Left lobe of liver (tissue), 2 donors: ENCODE measurements at regions not wholly inside any gene's neighbourhood (a gene's known extent, or its start where the extent isn't known, plus 50 kb on each side); places are given as distances from the start of the nearest gene placed in this dataset.
"Not testable (repeated sequence)": the region's sequence is repeated elsewhere in the genome, so short reads cannot be mapped to it uniquely, and the experiment has no call there.

Source experiments
- ATAC-seq: fragments of 200-7000 bp; cut with Tn5 transposase; one replicate; pipeline ENCODE4 v1.9.1; 2020; ENCODE audit warnings: mild to moderate bottlenecking, moderate library complexity
- DNase-seq: peaks from one replicate; pipeline ENCODE4 v3.0.0-alpha.2; 2020; ENCODE audit warnings: low spot score
- donor health status: DM: no; HTN: no; CAD: no; lungs with moderate emphysema.
- donor health status: DM: no; HTN: yes; CAD: no.

- DNase-seq: not testable (repeated sequence)
- ATAC-seq: peak; percentile 35
These were observed 4462.4 kb upstream of the TPTE start for GRCh38 chr21:6058997-6059396.

- ATAC-seq: peak; percentile 82
- DNase-seq: not testable (repeated sequence)
These were observed 4461.2 kb upstream of the TPTE start for GRCh38 chr21:6060054-6060681.

- DNase-seq, ATAC-seq: not testable (repeated sequence)
These were observed 4454.9 kb upstream of the TPTE start for GRCh38 chr21:6066320-6066985.

- DNase-seq, ATAC-seq: not testable (repeated sequence)
These were observed 4453.1 kb upstream of the TPTE start for GRCh38 chr21:6068098-6068831.

GRCh38 chr21:6070213-6070612 lies 4451.2 kb upstream of the TPTE start:
- ATAC-seq, DNase-seq: not testable (repeated sequence)

GRCh38 chr21:6072691-6073090 lies 4448.7 kb upstream of the TPTE start:
- DNase-seq: not testable (repeated sequence)
- peak; percentile 52 for ATAC-seq

GRCh38 chr21:6073993-6074705 lies 4447.2 kb upstream of the TPTE start:
- ATAC-seq: peak; percentile 74
- not testable (repeated sequence) for DNase-seq

- ATAC-seq: peak; percentile 4
- not testable (repeated sequence) for DNase-seq
These were observed 4446.4 kb upstream of the TPTE start for GRCh38 chr21:6074935-6075334.

GRCh38 chr21:6075627-6076208 lies 4445.7 kb upstream of the TPTE start:
- not testable (repeated sequence) for DNase-seq, ATAC-seq

GRCh38 chr21:6077358-6077757 lies 4444.0 kb upstream of the TPTE start:
- ATAC-seq: not testable (repeated sequence)

GRCh38 chr21:6078902-6079301 lies 4442.5 kb upstream of the TPTE start:
- not testable (repeated sequence) for ATAC-seq, DNase-seq

More at GRCh38 chr21:6077358-6077757, 4444.0 kb upstream of the TPTE start:
- not testable (repeated sequence) for DNase-seq

GRCh38 chr21:6080941-6081655 lies 4440.3 kb upstream of the TPTE start:
- DNase-seq: not testable (repeated sequence)
- peak; percentile 47 for ATAC-seq

GRCh38 chr21:6082166-6082565 lies 4439.2 kb upstream of the TPTE start:
- ATAC-seq, DNase-seq: not testable (repeated sequence)

GRCh38 chr21:6083574-6084120 lies 4437.7 kb upstream of the TPTE start:
- not testable (repeated sequence) for DNase-seq, ATAC-seq

- ATAC-seq: not testable (repeated sequence)
These were observed 4435.3 kb upstream of the TPTE start for GRCh38 chr21:6086038-6086437.

GRCh38 chr21:6087579-6088178 lies 4433.7 kb upstream of the TPTE start:
- peak; percentile 82 for ATAC-seq
- not testable (repeated sequence) for DNase-seq

More at GRCh38 chr21:6086038-6086437, 4435.3 kb upstream of the TPTE start:
- DNase-seq: not testable (repeated sequence)

- DNase-seq: not testable (repeated sequence)
- ATAC-seq: peak; percentile 66
These were observed 4431.0 kb upstream of the TPTE start for GRCh38 chr21:6090286-6090908.

- ATAC-seq, DNase-seq: not testable (repeated sequence)
These were observed 4429.9 kb upstream of the TPTE start for GRCh38 chr21:6091335-6092027.
